ENCODE measurements at regions not wholly inside any gene's neighbourhood (a gene's known extent, or its start where the extent isn't known, plus 50 kb on each side); places are given as distances from the start of the nearest gene placed in this dataset.

- TF ChIP-seq ZBTB7A (IDR thresholded peaks at IDR 0.05; ENCODE audit: low read depth): no peak
- TF ChIP-seq EGR1 (IDR thresholded peaks at IDR 0.05): no peak
- TF ChIP-seq NFIC (IDR thresholded peaks at IDR 0.05): no peak
- TF ChIP-seq RAD21 (IDR thresholded peaks at IDR 0.05; ENCODE audit: low read depth): no peak
- TF ChIP-seq CREB1 (IDR thresholded peaks at IDR 0.05; ENCODE audit: low read depth): no peak
- TF ChIP-seq USF1 (IDR thresholded peaks at IDR 0.05): no peak
- TF ChIP-seq YY1 (IDR thresholded peaks at IDR 0.05; ENCODE audit: low read depth): no peak
Observed at GRCh38 chr6:15763364-15763763, 100.5 kb upstream of the DTNBP1 start.

- TF ChIP-seq NFIC (IDR thresholded peaks at IDR 0.05) (no peak), USF1 (IDR thresholded peaks at IDR 0.05) (no peak), EP300 (IDR thresholded peaks at IDR 0.05; ENCODE audit: borderline replicate concordance) (no peak), REST (IDR thresholded peaks at IDR 0.05; ENCODE audit: low read depth) (no peak), ZBTB7A (IDR thresholded peaks at IDR 0.05; ENCODE audit: low read depth) (no peak), EGR1 (IDR thresholded peaks at IDR 0.05) (no peak), FOXM1 (IDR thresholded peaks at IDR 0.05; ENCODE audit: borderline replicate concordance, low read depth) (no peak), YY1 (IDR thresholded peaks at IDR 0.05; ENCODE audit: low read depth) (no peak), CEBPB (IDR thresholded peaks at IDR 0.05) (no peak), TEAD4 (IDR thresholded peaks at IDR 0.05) (no peak), MAX (IDR thresholded peaks at IDR 0.05) (no peak), CREB1 (IDR thresholded peaks at IDR 0.05; ENCODE audit: low read depth) (no peak), TCF12 (IDR thresholded peaks at IDR 0.05; ENCODE audit: low read depth) (no peak), RAD21 (IDR thresholded peaks at IDR 0.05; ENCODE audit: low read depth) (no peak), TAF1 (IDR thresholded peaks at IDR 0.05; ENCODE audit: low read depth) (no peak)
Observed at GRCh38 chr6:15761045-15761502, 98.2 kb upstream of the DTNBP1 start.

GRCh38 chr6:15758631-15759215, 95.9 kb upstream of the DTNBP1 start:
- TF ChIP-seq NFIC (IDR thresholded peaks at IDR 0.05) (no peak), EGR1 (IDR thresholded peaks at IDR 0.05) (no peak), TEAD4 (IDR thresholded peaks at IDR 0.05) (no peak), ZBTB7A (IDR thresholded peaks at IDR 0.05; ENCODE audit: low read depth) (no peak), REST (IDR thresholded peaks at IDR 0.05; ENCODE audit: low read depth) (no peak), YY1 (IDR thresholded peaks at IDR 0.05; ENCODE audit: low read depth) (no peak), RAD21 (IDR thresholded peaks at IDR 0.05; ENCODE audit: low read depth) (no peak), MAX (IDR thresholded peaks at IDR 0.05) (no peak), CREB1 (IDR thresholded peaks at IDR 0.05; ENCODE audit: low read depth) (no peak), CEBPB (IDR thresholded peaks at IDR 0.05) (no peak), TAF1 (IDR thresholded peaks at IDR 0.05; ENCODE audit: low read depth) (no peak), EP300 (IDR thresholded peaks at IDR 0.05; ENCODE audit: borderline replicate concordance) (no peak), TCF12 (IDR thresholded peaks at IDR 0.05; ENCODE audit: low read depth) (no peak), USF1 (IDR thresholded peaks at IDR 0.05) (no peak), FOXM1 (IDR thresholded peaks at IDR 0.05; ENCODE audit: borderline replicate concordance, low read depth) (no peak)

- TF ChIP-seq YY1 (IDR thresholded peaks at IDR 0.05; ENCODE audit: low read depth) (no peak), CEBPB (IDR thresholded peaks at IDR 0.05) (0 out of 2 replicates have a peak, but pooled peaks have one; percentile 6), MAX (IDR thresholded peaks at IDR 0.05) (no peak), CREB1 (IDR thresholded peaks at IDR 0.05; ENCODE audit: low read depth) (no peak), TCF12 (IDR thresholded peaks at IDR 0.05; ENCODE audit: low read depth) (no peak), RAD21 (IDR thresholded peaks at IDR 0.05; ENCODE audit: low read depth) (no peak), EP300 (IDR thresholded peaks at IDR 0.05; ENCODE audit: borderline replicate concordance) (no peak)
Observed at GRCh38 chr6:15755526-15755925, 92.7 kb upstream of the DTNBP1 start.

- no peak for TF ChIP-seq TEAD4 (IDR thresholded peaks at IDR 0.05)
- no peak for TF ChIP-seq ZBTB7A (IDR thresholded peaks at IDR 0.05; ENCODE audit: low read depth)
- TF ChIP-seq TAF1 (IDR thresholded peaks at IDR 0.05; ENCODE audit: low read depth): no peak
- TF ChIP-seq YY1 (IDR thresholded peaks at IDR 0.05; ENCODE audit: low read depth): no peak
- TF ChIP-seq TCF12 (IDR thresholded peaks at IDR 0.05; ENCODE audit: low read depth): no peak
- no peak for TF ChIP-seq CREB1 (IDR thresholded peaks at IDR 0.05; ENCODE audit: low read depth)
- TF ChIP-seq EP300 (IDR thresholded peaks at IDR 0.05; ENCODE audit: borderline replicate concordance): no peak
- no peak for TF ChIP-seq USF1 (IDR thresholded peaks at IDR 0.05)
- no peak for TF ChIP-seq FOXM1 (IDR thresholded peaks at IDR 0.05; ENCODE audit: borderline replicate concordance, low read depth)
- no peak for TF ChIP-seq MAX (IDR thresholded peaks at IDR 0.05)
- no peak for TF ChIP-seq RAD21 (IDR thresholded peaks at IDR 0.05; ENCODE audit: low read depth)
- TF ChIP-seq REST (IDR thresholded peaks at IDR 0.05; ENCODE audit: low read depth): no peak
- TF ChIP-seq CEBPB (IDR thresholded peaks at IDR 0.05): no peak
- no peak for TF ChIP-seq EGR1 (IDR thresholded peaks at IDR 0.05)
- no peak for TF ChIP-seq NFIC (IDR thresholded peaks at IDR 0.05)
Observed at GRCh38 chr6:15754706-15755079, 91.9 kb upstream of the DTNBP1 start.
